ENCODE measurements at regions not wholly inside any gene's neighbourhood (a gene's known extent, or its start where the extent isn't known, plus 50 kb on each side); places are given as distances from the start of the nearest gene placed in this dataset.

DNA sequence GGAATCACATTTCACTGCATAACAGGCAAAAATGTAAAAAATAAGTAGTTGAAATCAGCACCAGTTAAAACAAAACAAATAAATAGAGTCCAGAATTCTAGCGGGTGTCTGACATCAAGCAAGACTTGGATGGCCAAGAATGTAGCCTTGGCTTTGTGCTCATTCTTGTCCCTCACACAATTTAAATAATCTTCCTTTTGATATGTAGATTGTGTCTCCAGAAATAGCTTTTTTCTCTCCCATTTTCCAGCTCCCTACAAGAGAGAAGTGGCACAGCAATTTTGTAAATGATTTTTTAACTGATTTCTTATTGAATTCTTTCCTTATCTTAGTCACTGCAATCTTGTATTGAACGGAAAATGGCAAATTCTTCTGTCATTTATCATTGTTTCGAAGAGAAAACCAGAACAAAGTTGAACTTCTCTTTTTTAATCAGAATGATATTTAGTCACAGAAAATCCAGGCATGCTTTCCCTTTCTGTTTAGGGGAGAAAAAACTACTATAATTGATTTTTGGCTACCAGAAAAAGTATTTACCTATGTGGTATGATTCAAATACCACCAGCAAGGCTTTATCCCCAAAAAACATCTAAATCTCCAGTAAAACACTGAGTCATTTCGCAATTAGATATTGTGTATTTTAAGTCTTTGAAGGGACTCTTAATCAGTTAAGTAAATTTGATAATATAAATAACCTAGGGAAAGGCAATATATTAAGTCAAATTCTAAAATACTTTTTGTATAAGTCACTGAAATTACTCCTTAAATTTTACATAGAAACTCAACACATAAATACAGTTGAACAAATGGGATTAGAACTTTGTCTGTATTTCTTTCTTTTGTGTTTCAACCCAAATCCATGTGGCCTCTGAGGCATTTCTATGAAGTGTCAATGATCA is 481.7 kb downstream of the GBE1 start:
- no peak for DNase-seq (ENCODE audit: low spot score)

DNA sequence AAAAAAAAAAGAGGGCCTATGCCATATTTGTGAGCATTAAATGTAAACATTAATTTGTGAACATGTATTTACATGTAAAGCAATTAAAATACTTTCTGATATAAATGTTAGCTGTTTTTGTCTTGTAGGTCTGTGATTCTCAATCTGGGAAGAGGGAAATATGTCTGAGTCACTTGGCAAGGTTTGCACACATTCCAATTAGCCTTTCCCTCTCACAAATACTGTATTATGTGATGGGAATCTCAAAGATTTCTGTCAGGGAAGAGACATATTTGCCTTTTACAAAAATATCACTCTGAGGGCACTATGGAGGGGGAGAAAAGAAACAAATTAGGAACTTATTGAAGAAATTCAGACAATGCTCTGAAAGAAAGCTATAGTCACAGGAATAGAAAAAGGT is 483.6 kb downstream of the GBE1 start:
- no peak for DNase-seq (ENCODE audit: low spot score)

DNA sequence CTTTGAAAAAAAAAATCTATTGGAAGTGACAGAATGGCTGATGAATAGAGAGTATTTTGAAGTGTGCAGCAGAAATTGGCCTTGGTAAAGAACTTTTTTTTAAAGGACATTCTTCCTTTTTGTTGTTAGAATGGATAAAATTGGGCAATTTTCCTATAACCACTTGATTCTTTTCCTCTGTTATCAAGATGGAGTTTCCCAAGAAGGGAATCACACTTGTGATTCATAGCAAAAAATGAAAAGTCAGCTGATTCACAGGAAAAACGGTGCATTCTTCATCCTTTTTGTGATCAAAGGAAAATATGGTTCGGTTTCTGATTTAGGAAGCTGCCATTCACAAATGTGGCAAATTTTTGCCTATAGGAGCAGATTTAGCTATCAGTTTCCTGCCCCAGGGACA is 486.8 kb downstream of the GBE1 start:
- no peak for DNase-seq (ENCODE audit: low spot score)

DNA sequence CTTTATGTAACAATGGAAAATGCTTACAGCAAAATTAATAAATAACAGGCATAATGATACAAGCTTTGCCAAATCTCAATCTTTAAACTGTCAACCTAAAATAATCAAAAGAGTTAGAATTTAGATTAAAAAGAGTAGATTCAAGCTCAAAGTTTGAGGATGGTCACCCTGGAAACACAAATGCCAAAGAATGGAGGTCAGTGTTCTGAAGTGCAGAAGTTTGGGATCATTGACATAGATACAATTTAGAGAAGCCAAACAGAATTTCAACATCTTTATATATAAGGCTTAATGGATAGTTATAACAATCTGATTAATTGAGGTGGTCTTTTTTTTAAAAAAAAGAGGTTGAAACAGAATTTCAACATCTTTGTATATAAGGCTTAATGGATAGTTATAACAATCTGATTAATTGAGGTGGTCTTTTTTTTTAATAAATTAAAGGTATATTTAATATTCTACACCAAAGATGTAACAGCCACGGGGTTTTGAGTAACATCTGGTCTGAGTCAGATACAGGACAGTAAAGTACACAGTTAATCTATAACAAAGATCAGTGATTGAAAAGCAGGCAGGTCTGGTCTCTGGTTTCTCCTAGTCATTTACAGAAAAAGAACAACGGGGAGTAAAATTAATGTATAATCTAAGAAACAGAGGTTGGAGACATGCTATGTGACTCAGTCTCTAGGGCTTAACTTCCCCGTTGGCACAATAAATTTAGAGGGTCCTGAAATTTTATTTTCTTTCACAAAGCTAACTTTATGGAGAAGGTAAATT is 490.7 kb downstream of the GBE1 start:
- no peak for DNase-seq (ENCODE audit: low spot score)

DNA sequence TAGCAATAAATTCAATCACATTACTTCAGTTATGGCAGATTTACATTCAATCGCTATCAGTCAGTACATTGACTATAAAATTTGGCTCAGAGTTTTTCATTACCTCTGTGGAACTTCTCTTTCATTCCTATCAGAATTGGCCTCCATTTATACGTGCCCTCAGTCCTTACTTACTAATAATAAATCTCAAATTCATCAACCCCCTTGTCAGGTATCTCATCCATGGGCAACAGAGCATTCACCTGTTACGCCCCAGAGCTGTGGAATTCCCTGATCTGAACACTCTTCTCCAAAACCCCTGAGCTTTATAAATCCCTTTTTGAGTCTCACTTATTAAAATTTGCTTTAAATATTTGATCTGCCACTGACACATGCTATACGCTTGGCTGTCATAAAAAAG is 492.9 kb downstream of the GBE1 start:
- DNase-seq (ENCODE audit: low spot score) = no peak

DNA sequence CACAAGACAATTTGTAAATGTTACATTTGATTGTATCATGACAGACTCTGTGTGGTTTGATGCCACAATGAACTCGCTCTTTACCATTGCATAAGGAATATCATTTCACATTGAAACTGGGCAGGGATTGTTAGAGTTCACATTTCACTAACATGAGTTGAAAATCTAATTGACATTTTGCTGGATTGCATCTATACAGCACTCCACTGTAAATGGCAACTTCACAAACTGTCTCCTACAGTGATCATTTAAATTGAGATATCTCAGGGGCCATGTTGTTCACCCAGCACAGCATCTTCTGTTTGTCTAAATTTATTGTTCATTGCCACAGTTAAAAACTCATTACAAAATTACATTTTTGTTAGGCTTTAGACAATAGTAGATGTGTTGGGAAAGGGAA is 499.4 kb downstream of the GBE1 start:
- DNase-seq (ENCODE audit: low spot score) = no peak

DNA sequence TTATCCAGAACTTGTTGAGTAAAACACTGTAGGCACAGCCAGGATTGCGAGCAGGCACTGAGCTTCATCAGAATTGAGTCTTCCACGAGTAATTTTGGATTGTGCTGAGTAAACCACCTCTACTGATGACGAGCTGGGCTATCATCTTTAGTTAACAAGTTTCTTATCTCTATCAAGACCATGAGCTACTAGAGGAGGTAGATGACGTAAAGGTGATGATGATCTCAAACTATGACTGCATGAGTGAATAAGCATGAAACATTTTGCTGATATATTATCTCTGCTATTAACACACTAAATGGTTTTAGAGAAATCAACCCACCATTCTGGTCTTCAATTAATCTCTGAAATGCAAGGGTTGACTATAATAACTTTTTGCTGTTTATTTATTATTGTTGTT is 506.0 kb downstream of the GBE1 start:
- no peak for DNase-seq (ENCODE audit: low spot score)

DNA sequence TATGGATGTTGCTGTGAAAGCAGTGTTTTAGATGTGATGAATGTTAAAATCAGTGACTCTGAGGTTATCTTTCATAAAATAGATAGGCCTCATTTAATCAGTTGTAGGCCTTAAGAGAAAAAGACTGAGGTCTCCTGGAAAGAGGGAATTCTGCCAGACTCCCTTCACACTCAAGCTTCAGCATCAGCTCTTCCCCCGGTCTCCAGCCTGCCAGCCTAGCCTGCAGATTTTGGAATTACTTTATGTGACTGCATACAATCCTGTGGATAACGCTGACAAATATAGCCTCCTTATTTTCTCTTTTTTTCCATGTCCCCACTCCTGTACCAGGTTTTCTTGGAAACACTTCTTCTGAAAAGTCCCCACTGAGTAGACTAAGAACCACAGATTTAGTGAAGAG is 510.3 kb downstream of the GBE1 start:
- no peak for DNase-seq (ENCODE audit: low spot score)

DNA sequence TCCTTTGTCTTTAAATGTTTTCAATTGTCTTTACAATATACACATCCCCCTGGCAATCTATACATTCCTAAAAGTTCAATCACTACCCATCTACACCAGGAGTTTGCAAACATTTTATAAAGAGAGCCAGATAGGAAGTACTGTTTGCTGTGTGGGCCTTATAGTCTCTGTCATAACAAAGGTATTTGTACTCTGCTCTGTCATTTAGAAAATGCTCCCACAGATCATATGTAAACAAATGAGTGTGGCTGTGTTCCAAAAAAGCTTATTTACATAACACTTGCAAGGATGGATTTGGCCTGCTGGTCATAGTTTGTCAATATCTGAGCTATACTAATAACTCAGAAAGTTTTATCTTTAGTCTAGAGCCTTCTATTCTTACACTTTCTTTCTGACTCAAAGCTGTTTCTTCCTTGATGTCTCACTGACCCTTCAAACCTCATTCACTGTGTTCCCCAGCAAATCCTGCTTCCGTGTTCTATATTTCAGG is 511.9 kb downstream of the GBE1 start:
- DNase-seq (ENCODE audit: low spot score) = no peak

DNA sequence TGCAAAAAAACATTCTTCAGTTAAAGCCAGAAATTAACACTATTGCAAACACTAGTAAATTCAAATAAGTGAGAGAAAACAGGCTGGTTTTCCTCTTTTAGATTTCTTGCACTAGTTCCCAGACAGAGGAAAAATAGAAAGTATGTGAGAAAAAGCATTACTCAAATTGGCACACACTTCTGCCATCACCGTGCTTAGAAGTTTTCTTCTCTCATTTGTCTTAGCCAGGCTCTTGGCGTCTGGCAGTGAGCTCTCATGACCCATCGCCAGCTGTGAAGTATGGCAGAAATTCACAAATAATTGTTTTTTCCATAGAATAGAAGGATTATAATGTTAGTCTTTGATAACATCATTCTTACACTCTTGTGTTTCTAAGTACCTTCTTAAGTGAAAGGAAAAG is 515.9 kb downstream of the GBE1 start:
- no peak for DNase-seq (ENCODE audit: low spot score)

DNA sequence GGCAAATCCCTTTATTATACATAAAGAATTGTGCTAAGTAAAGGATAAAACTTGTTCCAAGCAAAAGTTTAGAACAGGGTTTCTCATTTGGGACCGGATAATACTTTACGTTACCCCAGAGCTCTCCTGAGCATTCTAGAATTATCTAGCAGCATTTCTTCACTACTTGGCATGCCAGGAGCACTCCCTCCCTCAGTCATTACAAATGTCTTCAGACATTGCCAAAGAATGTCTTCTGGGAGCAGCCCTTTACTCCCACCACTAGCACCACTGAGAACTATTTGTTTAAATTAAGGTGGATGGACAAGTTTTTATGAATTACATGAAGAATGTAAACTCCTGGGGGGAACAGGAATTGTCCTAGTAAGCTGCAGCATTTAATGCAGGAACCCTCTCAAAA is 516.4 kb downstream of the GBE1 start:
- DNase-seq (ENCODE audit: low spot score) = no peak

DNA sequence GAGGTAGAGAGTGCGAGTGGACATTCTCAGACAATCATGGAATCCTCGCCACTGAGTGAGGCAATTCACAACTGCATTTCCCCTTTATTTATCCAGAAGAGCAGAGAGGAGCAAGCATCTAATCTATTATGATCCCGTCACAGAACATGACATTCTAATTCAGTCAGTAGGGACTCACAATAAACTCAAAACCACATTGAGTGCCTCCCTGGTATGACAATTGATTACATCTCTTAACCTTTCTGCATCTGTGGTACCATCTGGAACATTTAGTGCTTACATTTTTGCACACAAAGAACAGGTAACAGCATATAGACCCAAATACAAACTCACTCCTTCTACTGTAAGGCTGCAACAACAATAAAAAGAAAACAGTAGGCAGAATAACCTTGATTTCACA is 517.2 kb downstream of the GBE1 start:
- no peak for DNase-seq (ENCODE audit: low spot score)

DNA sequence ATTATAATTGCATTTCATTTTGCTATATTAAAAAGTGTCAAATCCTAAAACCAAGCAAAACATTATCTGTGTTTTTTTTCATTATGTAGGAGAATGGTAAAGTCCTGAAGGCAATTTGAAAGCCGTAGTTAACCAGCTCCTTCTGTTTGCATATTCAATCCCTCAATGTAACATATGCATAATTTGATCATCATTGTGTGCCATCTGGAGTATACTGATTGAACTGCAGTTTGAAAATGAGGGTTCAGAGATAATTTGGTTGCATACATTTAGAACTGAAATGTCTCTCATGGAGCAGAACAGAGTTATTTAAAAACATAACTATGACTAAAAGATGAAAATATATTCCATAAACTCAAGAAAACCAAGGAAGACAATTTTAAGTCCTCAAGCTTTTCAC is 518.6 kb downstream of the GBE1 start:
- DNase-seq (ENCODE audit: low spot score) = no peak

DNA sequence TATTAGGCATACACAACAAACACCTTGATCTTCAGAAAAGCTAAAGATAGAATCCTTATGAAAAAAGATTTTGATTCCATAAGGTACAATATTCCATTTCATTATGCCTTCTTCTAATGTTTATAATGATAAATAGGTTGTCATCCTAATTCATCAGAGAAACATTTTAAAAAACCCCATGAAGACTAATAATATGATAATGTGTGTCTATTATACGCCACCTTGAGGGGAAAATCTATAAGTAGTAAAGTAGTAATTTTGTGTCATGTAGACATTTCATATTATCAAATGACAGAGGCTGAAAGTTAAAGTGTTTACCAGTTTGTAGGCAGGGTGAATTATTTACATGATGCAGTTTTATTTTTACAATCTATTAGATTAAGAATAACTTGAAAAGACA is 524.3 kb downstream of the GBE1 start:
- DNase-seq (ENCODE audit: low spot score) = no peak

DNA sequence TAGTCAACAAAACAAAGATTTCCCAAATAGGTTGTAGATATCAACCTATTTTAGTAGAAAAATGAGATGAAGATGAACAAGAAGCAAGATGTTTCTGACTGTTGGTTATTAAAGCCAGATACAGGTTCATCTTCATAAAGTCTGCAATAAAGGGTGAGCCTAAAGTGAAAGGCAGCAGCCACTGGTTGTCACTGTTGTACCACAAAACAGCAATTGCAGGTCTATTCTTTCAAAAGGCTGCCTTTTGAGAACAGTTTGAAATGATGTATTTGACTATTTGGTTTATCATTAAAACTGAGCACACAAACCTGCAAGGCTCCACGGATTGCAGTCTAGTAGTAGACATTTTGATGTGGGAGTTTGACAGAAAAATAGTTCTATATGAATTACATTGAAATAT is 543.4 kb downstream of the GBE1 start:
- DNase-seq (ENCODE audit: low spot score) = no peak

DNA sequence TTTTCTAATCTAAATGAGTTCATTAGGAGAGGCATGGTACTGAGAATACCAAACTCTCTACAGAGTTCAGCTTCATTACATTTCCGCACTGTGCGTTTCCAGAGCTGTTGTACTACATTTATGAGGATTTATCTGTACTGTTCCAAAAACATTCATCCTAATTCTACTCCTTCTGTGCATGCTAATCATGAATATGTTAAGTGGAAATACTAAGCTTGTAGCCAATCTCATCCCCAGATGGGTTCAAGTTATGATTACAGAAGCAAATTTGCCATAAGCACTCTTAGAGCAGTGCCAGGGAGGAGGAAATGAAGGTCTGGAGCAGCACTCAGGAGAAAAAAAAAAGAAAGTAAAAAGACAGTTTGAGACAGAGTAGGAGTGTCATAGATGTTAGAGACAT is 544.3 kb downstream of the GBE1 start:
- no peak for DNase-seq (ENCODE audit: low spot score)

DNA sequence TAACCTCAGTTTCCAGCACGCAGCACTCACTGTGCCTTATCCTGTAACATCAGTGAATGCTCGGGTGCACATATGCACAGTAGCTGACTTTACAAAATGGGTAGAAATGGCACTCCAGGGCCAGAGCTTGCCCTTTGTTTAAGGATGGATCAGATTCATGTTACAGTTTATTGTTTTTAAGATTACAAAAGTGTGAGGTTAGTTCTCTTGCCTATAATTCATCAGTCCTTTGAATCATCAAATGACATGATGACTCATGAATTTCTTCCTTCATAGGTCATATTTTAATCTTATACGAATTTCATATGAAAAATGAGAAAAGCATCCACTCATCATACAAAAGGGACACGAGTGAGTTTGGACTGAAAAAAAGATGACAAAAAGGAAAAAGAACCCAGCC is 545.3 kb downstream of the GBE1 start:
- no peak for DNase-seq (ENCODE audit: low spot score)

DNA sequence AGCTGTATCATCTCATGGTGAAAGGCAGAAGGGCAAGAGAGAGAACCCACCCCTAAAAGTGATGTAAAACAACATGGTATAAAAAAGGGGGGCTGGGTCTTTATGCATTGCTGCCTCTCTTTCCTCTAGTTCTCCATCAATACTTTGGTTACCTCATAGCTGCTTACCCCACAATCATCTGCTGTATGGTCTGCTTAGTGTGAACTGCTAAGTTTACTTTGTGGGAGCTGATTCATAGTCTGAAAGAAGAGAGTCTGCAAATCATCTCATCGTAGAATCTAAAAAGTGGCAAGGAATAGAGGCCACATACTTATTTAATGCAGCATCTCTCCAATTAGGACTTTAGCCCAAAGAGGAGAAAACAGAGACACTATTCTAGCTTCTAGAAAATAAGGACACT is 546.8 kb downstream of the GBE1 start:
- no peak for DNase-seq (ENCODE audit: low spot score)

DNA sequence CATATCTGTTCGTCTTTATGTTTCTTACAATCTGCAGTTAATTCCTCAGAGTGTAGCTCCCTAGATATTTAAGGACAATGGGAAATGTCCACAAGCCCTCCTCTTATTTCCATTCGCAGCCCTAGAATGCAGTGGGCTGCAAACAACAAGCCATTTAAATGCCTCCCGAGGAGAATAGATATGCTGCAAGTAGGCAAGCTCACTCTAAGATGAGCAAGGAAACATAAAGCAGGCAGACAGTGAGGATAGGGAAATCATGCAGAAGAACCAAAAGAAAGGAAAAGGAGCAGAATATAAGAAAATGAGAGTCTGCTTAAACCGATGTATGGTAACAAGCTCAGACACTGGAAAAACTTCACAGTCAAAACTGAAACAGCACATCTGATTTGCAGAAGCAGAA is 561.9 kb downstream of the GBE1 start:
- no peak for DNase-seq (ENCODE audit: low spot score)

DNA sequence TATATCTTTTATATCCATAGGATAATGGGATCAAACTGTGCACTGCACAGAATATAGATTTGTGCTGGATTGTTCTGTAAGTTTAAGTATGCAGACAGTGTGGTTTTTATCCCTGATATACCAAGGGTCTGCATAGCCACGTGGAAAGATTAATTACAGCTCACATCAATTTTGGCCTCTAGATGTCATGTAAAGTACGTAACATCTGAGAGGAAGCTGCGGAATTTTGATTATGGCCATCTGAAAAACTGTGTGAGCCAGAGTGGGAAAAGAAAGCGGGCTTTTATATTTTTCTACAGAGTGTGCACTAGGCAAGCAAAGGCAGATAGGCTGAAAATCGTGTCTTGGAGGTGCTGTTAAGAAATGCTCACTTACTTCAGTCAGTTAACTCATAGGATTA is 562.7 kb downstream of the GBE1 start:
- DNase-seq (ENCODE audit: low spot score) = no peak

DNA sequence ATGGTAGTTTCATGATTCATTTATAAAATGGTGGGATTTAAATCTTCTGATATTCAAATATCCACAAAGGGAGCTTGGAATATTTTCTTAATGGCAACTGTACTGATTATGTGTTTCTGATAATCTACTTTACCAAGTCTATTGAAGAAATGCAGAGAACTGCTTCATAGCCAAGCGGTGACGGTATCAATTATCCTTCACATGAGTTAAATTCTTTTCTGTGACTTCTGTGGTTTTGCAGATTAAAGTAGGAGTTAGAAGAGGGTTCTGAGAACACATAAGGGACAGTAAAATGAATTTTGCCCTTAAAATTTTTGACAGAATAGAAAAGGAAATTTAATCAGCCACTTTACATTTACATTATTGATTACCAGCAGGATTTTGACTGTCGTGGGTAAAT is 563.2 kb downstream of the GBE1 start:
- no peak for DNase-seq (ENCODE audit: low spot score)

DNA sequence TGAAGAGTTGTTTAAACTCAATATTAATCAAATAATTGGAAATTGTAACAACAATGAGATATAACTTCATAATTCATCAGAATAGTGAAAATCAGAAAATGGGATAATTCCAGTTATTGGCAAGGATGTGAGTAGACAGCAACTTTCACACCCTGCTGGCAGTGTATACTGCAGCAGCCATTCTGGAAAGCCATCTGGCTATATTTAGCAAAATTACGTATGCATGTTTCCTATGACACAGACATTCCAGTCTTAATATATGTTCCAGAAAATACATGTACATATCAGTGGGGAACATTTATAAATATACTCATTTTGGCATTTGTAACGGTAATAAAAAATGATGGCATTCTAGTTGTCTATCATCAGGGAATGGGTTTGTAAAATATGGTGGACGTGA is 564.1 kb downstream of the GBE1 start:
- DNase-seq (ENCODE audit: low spot score) = no peak

DNA sequence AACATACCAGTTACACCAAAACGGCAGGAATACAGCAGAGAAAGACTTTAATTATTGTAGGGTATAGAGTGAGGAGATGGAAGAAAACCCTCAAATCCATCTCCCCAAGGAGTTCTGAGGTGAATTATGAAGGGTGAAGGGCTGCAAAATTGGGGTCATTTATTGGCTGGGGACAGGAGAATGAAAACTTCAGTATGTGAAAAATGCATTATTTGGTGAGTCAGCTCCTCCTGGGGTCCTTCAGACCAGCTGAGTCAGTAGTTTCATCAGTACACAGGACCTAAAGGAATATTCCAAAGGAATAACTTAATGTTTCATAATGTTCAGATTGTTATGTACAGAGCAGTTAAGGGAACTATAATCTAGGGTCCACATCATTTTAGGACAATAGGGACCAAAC is 566.0 kb downstream of the GBE1 start:
- DNase-seq (ENCODE audit: low spot score) = no peak
